ENCODE measurements at regions not wholly inside any gene's neighbourhood (a gene's known extent, or its start where the extent isn't known, plus 50 kb on each side); places are given as distances from the start of the nearest gene placed in this dataset.

DNA sequence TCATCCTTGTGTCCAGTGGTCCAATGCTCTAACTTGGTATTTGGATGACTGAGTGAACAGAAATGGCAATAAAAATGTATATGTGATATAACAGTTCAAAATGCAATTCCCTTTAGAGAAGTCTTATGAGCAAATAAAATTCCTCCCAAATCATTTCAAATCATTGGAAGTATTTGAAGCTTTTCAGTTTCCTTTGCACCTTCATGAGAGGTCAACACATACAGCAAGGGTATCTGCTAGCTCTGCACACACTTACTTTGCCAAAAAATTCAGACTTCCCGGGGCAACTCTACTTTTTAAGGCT is 423.7 kb downstream of the ATP23 start:
- Histone ChIP-seq H3K9me3 (ENCODE audit: control insufficient read depth, insufficient read depth, low read length) (no peaks in the 10 kb centered on the region), H3K4me3 (ENCODE audit: low read depth, low read length) (no peak overlapping the region), H3K27ac (ENCODE audit: low read depth, low read length) (peak overlapping the region; percentile 92), H3K27me3 (ENCODE audit: control insufficient read depth, insufficient read depth, low read length) (no peaks in the 10 kb centered on the region)
- POLR2A ChIA-PET, result interaction anchor here (0.6 kb wide), 1 partner anchor 720 kb away, joined by 7 read pairs; no protein-coding TSS in a partner anchor
- TF ChIP-seq, protein P1, sequence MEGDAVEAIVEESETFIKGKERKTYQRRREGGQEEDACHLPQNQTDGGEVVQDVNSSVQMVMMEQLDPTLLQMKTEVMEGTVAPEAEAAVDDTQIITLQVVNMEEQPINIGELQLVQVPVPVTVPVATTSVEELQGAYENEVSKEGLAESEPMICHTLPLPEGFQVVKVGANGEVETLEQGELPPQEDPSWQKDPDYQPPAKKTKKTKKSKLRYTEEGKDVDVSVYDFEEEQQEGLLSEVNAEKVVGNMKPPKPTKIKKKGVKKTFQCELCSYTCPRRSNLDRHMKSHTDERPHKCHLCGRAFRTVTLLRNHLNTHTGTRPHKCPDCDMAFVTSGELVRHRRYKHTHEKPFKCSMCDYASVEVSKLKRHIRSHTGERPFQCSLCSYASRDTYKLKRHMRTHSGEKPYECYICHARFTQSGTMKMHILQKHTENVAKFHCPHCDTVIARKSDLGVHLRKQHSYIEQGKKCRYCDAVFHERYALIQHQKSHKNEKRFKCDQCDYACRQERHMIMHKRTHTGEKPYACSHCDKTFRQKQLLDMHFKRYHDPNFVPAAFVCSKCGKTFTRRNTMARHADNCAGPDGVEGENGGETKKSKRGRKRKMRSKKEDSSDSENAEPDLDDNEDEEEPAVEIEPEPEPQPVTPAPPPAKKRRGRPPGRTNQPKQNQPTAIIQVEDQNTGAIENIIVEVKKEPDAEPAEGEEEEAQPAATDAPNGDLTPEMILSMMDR (IDR thresholded peaks at IDR 0.05; ENCODE audit: low read depth, low read length), result no peak
- CTCF ChIA-PET, result interaction anchor here (0.6 kb wide), 1 partner anchor 310 kb away, joined by 5 read pairs; no protein-coding TSS in a partner anchor
- no peak for DNase-seq (ENCODE audit: low read depth, low spot score)

- ChIA-PET CTCF (interaction anchor here (1.8 kb wide), 2 partner anchors 173 to 783 kb away, joined by 8 read pairs; no protein-coding TSS in a partner anchor), POLR2A (no interaction called here)
- H3K27me3 ChIP-seq (ENCODE audit: control insufficient read depth, insufficient read depth, low read length), result no peaks in the 10 kb centered on the region
- H3K9me3 ChIP-seq (ENCODE audit: control insufficient read depth, insufficient read depth, low read length), result no peaks in the 10 kb centered on the region
- TF ChIP-seq, protein P1 (IDR thresholded peaks at IDR 0.05; ENCODE audit: low read depth, low read length), result no peak
- H3K4me3 ChIP-seq (ENCODE audit: low read depth, low read length), result no peak overlapping the region
- DNase-seq (ENCODE audit: low read depth, low spot score), result no peak
- H3K27ac ChIP-seq (ENCODE audit: low read depth, low read length), result no peak overlapping the region
Observed at GRCh38 chr12:58367041-58367440, 425.7 kb downstream of the ATP23 start.

DNA sequence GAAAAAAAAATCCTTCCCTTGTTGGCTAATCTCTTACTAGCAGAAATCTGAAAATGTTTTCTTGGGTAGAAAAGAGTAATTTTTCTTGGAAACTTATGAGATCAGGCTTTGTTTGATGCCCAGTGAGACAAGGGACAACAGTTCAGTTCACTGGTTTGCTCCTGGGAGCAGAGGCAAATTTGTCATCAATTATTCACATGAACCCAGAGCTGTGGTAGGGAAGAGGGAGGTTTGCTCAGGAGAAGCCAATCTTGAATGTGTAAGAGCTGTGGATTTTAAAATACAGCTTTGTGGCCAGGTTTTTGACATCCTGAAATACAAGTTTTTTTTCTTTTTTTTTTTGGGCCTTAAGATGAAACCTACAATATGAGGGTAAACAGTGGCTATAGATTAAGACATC is 426.6 kb downstream of the ATP23 start:
- Histone ChIP-seq H3K27me3 (ENCODE audit: control insufficient read depth, insufficient read depth, low read length) (no peaks in the 10 kb centered on the region), H3K9me3 (ENCODE audit: control insufficient read depth, insufficient read depth, low read length) (no peaks in the 10 kb centered on the region), H3K4me3 (ENCODE audit: low read depth, low read length) (no peak overlapping the region), H3K27ac (ENCODE audit: low read depth, low read length) (no peak overlapping the region)
- TF ChIP-seq, protein P1 (IDR thresholded peaks at IDR 0.05; ENCODE audit: low read depth, low read length), result no peak
- CTCF ChIA-PET, result interaction anchor here (0.6 to 1.8 kb wide), 3 partner anchors 10 to 782 kb away, joined by 3 to 8 read pairs (median 8); no protein-coding TSS in a partner anchor
- no peak for DNase-seq (ENCODE audit: low read depth, low spot score)
- POLR2A ChIA-PET, result no interaction called here

DNA sequence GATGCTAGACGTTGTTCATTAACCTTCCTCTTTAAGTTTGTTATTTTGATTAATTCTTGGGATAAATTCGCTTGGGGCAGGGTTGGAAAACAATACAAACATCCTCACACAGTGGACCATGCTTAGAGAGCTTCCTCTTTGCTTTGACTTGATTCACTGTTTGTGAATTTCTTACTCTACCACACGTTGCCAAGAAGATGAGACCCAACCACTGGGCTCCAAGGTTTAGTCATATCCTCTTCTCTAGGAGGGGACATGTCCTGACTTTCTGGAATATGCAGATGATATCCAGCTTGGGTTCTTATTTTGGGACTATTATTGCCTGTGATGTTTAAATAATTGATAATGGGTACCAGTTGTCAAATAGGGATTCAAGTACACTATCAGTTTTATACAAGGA is 428.2 kb downstream of the ATP23 start:
- no peak overlapping the region for H3K4me3 ChIP-seq (ENCODE audit: low read depth, low read length)
- ChIA-PET POLR2A (no interaction called here), CTCF (interaction anchor here (0.7 kb wide), 1 partner anchor 171 kb away, joined by 3 read pairs; no protein-coding TSS in a partner anchor)
- no peak for DNase-seq (ENCODE audit: low read depth, low spot score)
- TF ChIP-seq, protein P1 (IDR thresholded peaks at IDR 0.05; ENCODE audit: low read depth, low read length), result no peak
- no peaks in the 10 kb centered on the region for H3K9me3 ChIP-seq (ENCODE audit: control insufficient read depth, insufficient read depth, low read length)
- no peak overlapping the region for H3K27ac ChIP-seq (ENCODE audit: low read depth, low read length)
- H3K27me3 ChIP-seq (ENCODE audit: control insufficient read depth, insufficient read depth, low read length), result no peaks in the 10 kb centered on the region

GRCh38 chr12:58372298-58372697 is 430.9 kb downstream of the ATP23 start:
- CTCF ChIA-PET, result no interaction called here
- no peak for DNase-seq (ENCODE audit: low read depth, low spot score)
- POLR2A ChIA-PET, result no interaction called here
- Histone ChIP-seq H3K4me3 (ENCODE audit: low read depth, low read length) (no peak overlapping the region), H3K9me3 (ENCODE audit: control insufficient read depth, insufficient read depth, low read length) (no peaks in the 10 kb centered on the region), H3K27ac (ENCODE audit: low read depth, low read length) (no peak overlapping the region), H3K27me3 (ENCODE audit: control insufficient read depth, insufficient read depth, low read length) (no peaks in the 10 kb centered on the region)
- TF ChIP-seq, protein P1 (IDR thresholded peaks at IDR 0.05; ENCODE audit: low read depth, low read length), result no peak
